Islet precursor cell (in vitro differentiated cells): ENCODE measurements at regions not wholly inside any gene's neighbourhood (a gene's known extent, or its start where the extent isn't known, plus 50 kb on each side); places are given as distances from the start of the nearest gene placed in this dataset.
A peak's percentile ranks its signal among the peaks of the same experiment; 100 is the strongest.
"Not testable (repeated sequence)": the region's sequence is repeated elsewhere in the genome, so short reads cannot be mapped to it uniquely, and the experiment has no call there.

Experiments
- DNase-seq: peaks from one replicate; pipeline ENCODE4 v3.0.0-alpha.2; 2018

GRCh38 chr15:77909182-77909940, 168.2 kb downstream of the TBC1D2B start:
- no peak for DNase-seq

GRCh38 chr15:77908752-77909111, 168.8 kb downstream of the TBC1D2B start:
- DNase-seq: not testable (repeated sequence)

GRCh38 chr15:77907824-77908751, 169.4 kb downstream of the TBC1D2B start:
- peak; percentile 95 for DNase-seq

GRCh38 chr15:77906062-77906990, 171.2 kb downstream of the TBC1D2B start:
- peak; percentile 39 for DNase-seq

- DNase-seq: peak; percentile 41
Measured at GRCh38 chr15:77905301-77905920, 172.1 kb downstream of the TBC1D2B start.

- no peak for DNase-seq
Measured at GRCh38 chr15:77904901-77905300, 172.6 kb downstream of the TBC1D2B start.

- DNase-seq: peak; percentile 48
Measured at GRCh38 chr15:77904436-77904821, 173.1 kb downstream of the TBC1D2B start.

GRCh38 chr15:77903761-77904435, 173.6 kb downstream of the TBC1D2B start:
- DNase-seq: peak; percentile 32

- peak; percentile 60 for DNase-seq
Measured at GRCh38 chr15:77902921-77903760, 174.4 kb downstream of the TBC1D2B start.

- DNase-seq: peak; percentile 65
Measured at GRCh38 chr15:77901921-77902750, 175.4 kb downstream of the TBC1D2B start.

- peak; percentile 38 for DNase-seq
Measured at GRCh38 chr15:77901251-77901881, 176.1 kb downstream of the TBC1D2B start.

- peak; percentile 85 for DNase-seq
Measured at GRCh38 chr15:77900331-77900963, 177.1 kb downstream of the TBC1D2B start.

- DNase-seq: peak; percentile 7
Measured at GRCh38 chr15:77899776-77900175, 177.7 kb downstream of the TBC1D2B start.

- peak; percentile 34 for DNase-seq
Measured at GRCh38 chr15:77898811-77899730, 178.4 kb downstream of the TBC1D2B start.

- no peak for DNase-seq
Measured at GRCh38 chr15:77897896-77898406, 179.6 kb downstream of the TBC1D2B start.

- DNase-seq: not testable (repeated sequence)
Measured at GRCh38 chr15:77897113-77897895, 180.2 kb downstream of the TBC1D2B start.
